GM23338 (cell line): ENCODE measurements at regions not wholly inside any gene's neighbourhood (a gene's known extent, or its start where the extent isn't known, plus 50 kb on each side); places are given as distances from the start of the nearest gene placed in this dataset.

ENCODE experiments used
- ATAC-seq: fragments of 200-7000 bp; cut with Tn5 transposase; 3 replicates; pipeline ENCODE4 v1.9.1; 2020
- DNase-seq: peaks from one replicate; pipeline ENCODE4 v3.0.0-alpha.2; 2015; ENCODE audit warnings: low spot score
- H2AFZ ChIP-seq: fragments of 200-600 bp; sonication (generic); 2 replicates; pipeline ENCODE4 v1.8.0; 2016; ENCODE audit warnings: antibody characterized with exemption, mild to moderate bottlenecking, moderate library complexity
- H3F3A ChIP-seq: fragments of 200-600 bp; sonication (generic); replicated peaks from 2 replicates; pipeline ENCODE4 v1.8.0; 2017; ENCODE audit warnings: antibody characterized with exemption, mixed run types, low read depth
- H3K27ac ChIP-seq: fragments of 200-600 bp; sonication (generic); 2 replicates; pipeline ENCODE4 v1.6.1; 2016; ENCODE audit warnings: low read depth
- H3K27me3 ChIP-seq: fragments of 200-600 bp; sonication (generic); 2 replicates; pipeline ENCODE4 v1.8.0; 2016; ENCODE audit warnings: mild to moderate bottlenecking, mixed run types, moderate library complexity; ENCODE audit not compliant: insufficient read depth
- H3K36me3 ChIP-seq: fragments of 200-600 bp; sonication (generic); 2 replicates; pipeline ENCODE4 v1.8.0; 2016; ENCODE audit warnings: mild to moderate bottlenecking; ENCODE audit not compliant: insufficient read depth
- H3K4me1 ChIP-seq: fragments of 200-600 bp; sonication (generic); 2 replicates; pipeline ENCODE4 v1.8.0; 2016; ENCODE audit warnings: mild to moderate bottlenecking, moderate library complexity; ENCODE audit not compliant: insufficient read depth
- H3K4me2 ChIP-seq: fragments of 200-600 bp; sonication (generic); 2 replicates; pipeline ENCODE4 v1.7.1; 2017; ENCODE audit warnings: mixed run types
- H3K4me3 ChIP-seq: fragments of 200-600 bp; sonication (generic); 2 replicates; pipeline ENCODE4 v1.6.1; 2016; ENCODE audit warnings: mixed run types
- H3K79me2 ChIP-seq: fragments of 200-600 bp; sonication (generic); replicated peaks from 2 replicates; pipeline ENCODE4 v1.8.0; 2017; ENCODE audit warnings: mild to moderate bottlenecking; ENCODE audit not compliant: insufficient read depth
- H3K9me2 ChIP-seq: fragments of 200-600 bp; sonication (generic); 2 replicates; pipeline ENCODE4 v1.8.0; 2017; ENCODE audit not compliant: insufficient read depth
- H4K20me1 ChIP-seq: fragments of 200-600 bp; sonication (generic); replicated peaks from 2 replicates; pipeline ENCODE4 v1.8.0; 2017; ENCODE audit warnings: mild to moderate bottlenecking; ENCODE audit not compliant: insufficient read depth
- H3K27ac Mint-ChIP-seq: 2 replicates; pipeline ENCODE4 v1.8.0; 2020; ENCODE audit warnings: inconsistent platforms, mild to moderate bottlenecking, moderate library complexity, mixed read lengths
- H3K27me3 Mint-ChIP-seq: 3 replicates; pipeline ENCODE4 v1.8.0; 2022; ENCODE audit warnings: low read depth, mild to moderate bottlenecking, moderate library complexity, mixed read lengths, inconsistent platforms; ENCODE audit not compliant: insufficient read depth, poor library complexity
- H3K36me3 Mint-ChIP-seq: 3 replicates; pipeline ENCODE4 v1.8.0; 2021; ENCODE audit warnings: low read depth, mild to moderate bottlenecking, inconsistent platforms, moderate library complexity, mixed read lengths
- H3K4me1 Mint-ChIP-seq: 3 replicates; pipeline ENCODE4 v1.8.0; 2020; ENCODE audit warnings: mild to moderate bottlenecking, inconsistent platforms, mixed read lengths
- H3K4me3 Mint-ChIP-seq: 3 replicates; pipeline ENCODE4 v1.8.0; 2021; ENCODE audit warnings: moderate library complexity, mild to moderate bottlenecking, inconsistent platforms, mixed read lengths
- H3K9me3 Mint-ChIP-seq: 3 replicates; pipeline ENCODE4 v1.8.0; 2020; ENCODE audit warnings: moderate library complexity, mild to moderate bottlenecking, inconsistent platforms, mixed read lengths
- EZH2 ChIP-seq: fragments of 200-600 bp; sonication (generic); IDR thresholded peaks from one replicate; pipeline ENCODE4 v1.8.0; 2017; ENCODE audit warnings: antibody characterized with exemption, mild to moderate bottlenecking, low read depth; ENCODE audit not compliant: unreplicated experiment
- EZH2phosphoT487 ChIP-seq: fragments of 200-600 bp; sonication (generic); IDR thresholded peaks from one replicate; pipeline ENCODE4 v1.8.1; 2018; ENCODE audit warnings: antibody characterized with exemption; ENCODE audit not compliant: unreplicated experiment
- JUNB ChIP-seq: IDR thresholded peaks from one replicate; pipeline ENCODE4 v1.6.1; 2016; ENCODE audit warnings: antibody characterized with exemption; ENCODE audit not compliant: unreplicated experiment
- NANOG ChIP-seq: IDR thresholded peaks from 2 replicates; pipeline ENCODE4 v1.6.1; 2016; ENCODE audit warnings: antibody characterized with exemption, borderline replicate concordance
- POLR2AphosphoS5 ChIP-seq: IDR thresholded peaks from 2 replicates; pipeline ENCODE4 v1.6.1; 2016; ENCODE audit warnings: antibody characterized with exemption, low read depth
- STAT1 ChIP-seq: IDR thresholded peaks from one replicate; pipeline ENCODE4 v1.6.1; 2016; ENCODE audit warnings: antibody characterized with exemption; ENCODE audit not compliant: unreplicated experiment
- ZNF114 ChIP-seq: fragments of 250-450 bp; sonication (Bioruptor Pico); IDR thresholded peaks from 2 replicates; pipeline ENCODE4 v1.5.0; 2020; ENCODE audit warnings: mild to moderate bottlenecking, moderate library complexity
- ZNF331 ChIP-seq: fragments of 250-450 bp; sonication (Bioruptor Pico); IDR thresholded peaks from 2 replicates; pipeline ENCODE4 v1.5.0; 2020; ENCODE audit warnings: low read depth, mild to moderate bottlenecking, moderate library complexity
- TF ChIP-seq, protein P1 (sequence below), 2 experiments: fragments of 200-600 bp in 1 of 2; sonication (generic) in 1 of 2; conservative IDR thresholded peaks; 2 replicates each; pipeline versions ENCODE4 v1.5.1 to v1.6.1; 2016 to 2017; ENCODE audit warnings: antibody characterized with exemption in 2 of 2, low read depth in 2 of 2, mild to moderate bottlenecking in 2 of 2, moderate library complexity in 1 of 2
- TF ChIP-seq, protein P2 (sequence below): IDR thresholded peaks from 2 replicates; pipeline ENCODE4 v1.6.1; 2016; ENCODE audit warnings: antibody characterized with exemption

DNA sequence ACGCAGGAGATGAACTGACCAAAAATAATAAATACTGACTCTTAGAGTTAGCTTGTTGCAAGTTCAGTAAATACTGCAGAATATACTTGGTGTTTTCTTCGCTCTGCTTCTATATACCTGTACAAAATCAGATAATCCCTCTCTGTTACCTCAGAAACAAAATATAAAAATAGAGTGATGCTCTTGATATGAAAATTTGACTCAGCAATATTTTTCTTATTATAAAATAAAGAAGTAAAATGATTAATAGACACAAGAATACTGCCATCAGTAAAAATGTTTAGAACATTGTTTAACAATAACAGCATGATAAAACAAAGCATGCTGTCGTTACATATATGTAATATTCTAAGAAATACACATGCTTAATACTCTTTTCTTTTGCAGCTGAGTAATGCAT, 1366.9 kb upstream of the EYS start (continued):
- TF ChIP-seq, protein P1, sequence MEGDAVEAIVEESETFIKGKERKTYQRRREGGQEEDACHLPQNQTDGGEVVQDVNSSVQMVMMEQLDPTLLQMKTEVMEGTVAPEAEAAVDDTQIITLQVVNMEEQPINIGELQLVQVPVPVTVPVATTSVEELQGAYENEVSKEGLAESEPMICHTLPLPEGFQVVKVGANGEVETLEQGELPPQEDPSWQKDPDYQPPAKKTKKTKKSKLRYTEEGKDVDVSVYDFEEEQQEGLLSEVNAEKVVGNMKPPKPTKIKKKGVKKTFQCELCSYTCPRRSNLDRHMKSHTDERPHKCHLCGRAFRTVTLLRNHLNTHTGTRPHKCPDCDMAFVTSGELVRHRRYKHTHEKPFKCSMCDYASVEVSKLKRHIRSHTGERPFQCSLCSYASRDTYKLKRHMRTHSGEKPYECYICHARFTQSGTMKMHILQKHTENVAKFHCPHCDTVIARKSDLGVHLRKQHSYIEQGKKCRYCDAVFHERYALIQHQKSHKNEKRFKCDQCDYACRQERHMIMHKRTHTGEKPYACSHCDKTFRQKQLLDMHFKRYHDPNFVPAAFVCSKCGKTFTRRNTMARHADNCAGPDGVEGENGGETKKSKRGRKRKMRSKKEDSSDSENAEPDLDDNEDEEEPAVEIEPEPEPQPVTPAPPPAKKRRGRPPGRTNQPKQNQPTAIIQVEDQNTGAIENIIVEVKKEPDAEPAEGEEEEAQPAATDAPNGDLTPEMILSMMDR (conservative IDR thresholded peaks at IDR 0.05; ENCODE audit: low read depth in 2 of 2) = no peak
- TF ChIP-seq JUNB = no peak
- no peak for TF ChIP-seq NANOG
- TF ChIP-seq EZH2 = no peak
- no peak for TF ChIP-seq ZNF331 (CRISPR knock-in tag)

DNA sequence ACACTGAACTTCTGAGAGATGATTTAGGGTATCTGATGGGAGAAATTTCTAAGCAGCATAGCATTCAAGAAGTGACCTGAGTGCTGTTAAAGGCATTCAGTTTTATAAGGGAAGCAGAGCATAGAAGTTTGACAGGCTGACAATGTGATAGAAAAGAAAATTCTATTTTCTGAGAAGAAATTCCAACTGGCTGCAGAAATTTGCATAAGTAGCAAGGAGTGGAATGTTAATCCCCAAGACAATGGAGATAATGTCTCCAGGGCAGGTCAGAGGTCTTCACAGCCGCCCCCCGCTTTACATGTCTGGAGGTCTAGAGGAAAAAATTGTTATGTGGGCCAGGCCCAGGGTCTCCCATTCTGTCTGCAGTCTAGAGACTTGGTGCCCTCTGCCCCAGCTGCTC, 1361.8 kb upstream of the EYS start:
- DNase-seq = no peak
- no peak overlapping the region for H3K27ac Mint-ChIP-seq
- peaks cover 29% of the 10 kb centered on the region for H3K9me3 Mint-ChIP-seq
- Histone ChIP-seq H3F3A (no peaks in the 10 kb centered on the region), H3K9me2 (no peaks in the 10 kb centered on the region), H3K27ac (no peak overlapping the region), H3K4me2 (no peak overlapping the region), H4K20me1 (no peaks in the 10 kb centered on the region), H3K79me2 (no peaks in the 10 kb centered on the region; the same call in 1 of the 2 replicates), H3K4me3 (no peak overlapping the region), H3K27me3 (no peaks in the 10 kb centered on the region), H2AFZ (no peak overlapping the region), H3K4me1 (no peaks in the 10 kb centered on the region), H3K36me3 (no peaks in the 10 kb centered on the region)
- H3K4me3 Mint-ChIP-seq = no peak overlapping the region
- TF ChIP-seq JUNB (no peak), POLR2AphosphoS5 (no peak), ZNF114 (CRISPR knock-in tag) (no peak)
- H3K4me1 Mint-ChIP-seq = no peaks in the 10 kb centered on the region
- peaks cover 2% of the 10 kb centered on the region for H3K27me3 Mint-ChIP-seq
- ATAC-seq = no peak
- peaks cover 12% of the 10 kb centered on the region; the same call in 1 of the 3 replicates for H3K36me3 Mint-ChIP-seq

DNA sequence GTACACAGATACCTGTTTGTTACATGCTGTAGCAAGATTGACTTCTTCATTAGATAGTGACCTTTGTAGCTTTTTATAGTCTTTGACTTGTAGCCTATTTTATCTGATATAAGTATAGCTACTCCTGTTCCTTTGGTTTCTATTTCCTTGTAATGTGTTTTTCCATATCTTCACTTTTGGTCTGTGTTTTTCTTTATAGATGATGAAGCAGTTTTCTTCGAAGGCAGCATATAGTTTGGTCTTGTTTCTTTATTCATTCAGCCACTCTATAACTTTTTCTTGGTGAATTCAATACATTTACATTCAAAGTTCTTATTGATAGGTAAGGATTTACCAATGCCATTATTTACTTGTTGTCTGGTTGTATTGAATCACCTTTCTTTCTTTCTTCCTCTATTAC, 1357.3 kb upstream of the EYS start:
- Histone ChIP-seq H3K79me2 (no peaks in the 10 kb centered on the region; the same call in 1 of the 2 replicates), H2AFZ (no peak overlapping the region), H3K4me2 (no peak overlapping the region), H3K36me3 (no peaks in the 10 kb centered on the region), H4K20me1 (no peaks in the 10 kb centered on the region), H3K27ac (no peak overlapping the region), H3K4me3 (no peak overlapping the region), H3F3A (no peaks in the 10 kb centered on the region), H3K9me2 (no peaks in the 10 kb centered on the region), H3K4me1 (no peaks in the 10 kb centered on the region), H3K27me3 (no peaks in the 10 kb centered on the region)
- DNase-seq (no peak), ATAC-seq (no peak)
- Mint-ChIP-seq H3K4me3 (no peak overlapping the region), H3K27me3 (peaks cover 2% of the 10 kb centered on the region), H3K9me3 (peaks cover 38% of the 10 kb centered on the region), H3K4me1 (no peaks in the 10 kb centered on the region), H3K27ac (no peak overlapping the region), H3K36me3 (peaks cover 13% of the 10 kb centered on the region; the same call in 2 of the 3 replicates)
- no peak for TF ChIP-seq EZH2phosphoT487
- no peak for TF ChIP-seq NANOG
- no peak for TF ChIP-seq POLR2AphosphoS5
- TF ChIP-seq ZNF114 (CRISPR knock-in tag) = no peak
- TF ChIP-seq ZNF331 (CRISPR knock-in tag) = no peak
- TF ChIP-seq, protein P1 (conservative IDR thresholded peaks at IDR 0.05; ENCODE audit: low read depth in 2 of 2) = no peak
- TF ChIP-seq STAT1 = no peak
- TF ChIP-seq, protein P2, sequence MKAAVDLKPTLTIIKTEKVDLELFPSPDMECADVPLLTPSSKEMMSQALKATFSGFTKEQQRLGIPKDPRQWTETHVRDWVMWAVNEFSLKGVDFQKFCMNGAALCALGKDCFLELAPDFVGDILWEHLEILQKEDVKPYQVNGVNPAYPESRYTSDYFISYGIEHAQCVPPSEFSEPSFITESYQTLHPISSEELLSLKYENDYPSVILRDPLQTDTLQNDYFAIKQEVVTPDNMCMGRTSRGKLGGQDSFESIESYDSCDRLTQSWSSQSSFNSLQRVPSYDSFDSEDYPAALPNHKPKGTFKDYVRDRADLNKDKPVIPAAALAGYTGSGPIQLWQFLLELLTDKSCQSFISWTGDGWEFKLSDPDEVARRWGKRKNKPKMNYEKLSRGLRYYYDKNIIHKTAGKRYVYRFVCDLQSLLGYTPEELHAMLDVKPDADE = no peak
